ENCODE measurements at regions not wholly inside any gene's neighbourhood (a gene's known extent, or its start where the extent isn't known, plus 50 kb on each side); places are given as distances from the start of the nearest gene placed in this dataset.
A peak's percentile ranks its signal among the peaks of the same experiment; 100 is the strongest.

GRCh38 chr4:81838586-81838985, 366.9 kb upstream of the RASGEF1B start:
- DNase-seq (ENCODE audit: low read depth): no peak
- H3K4me3 ChIP-seq (ENCODE audit: low read length): no peak overlapping the region
- no peak for TF ChIP-seq CTCF (IDR thresholded peaks at IDR 0.05; ENCODE audit: insufficient read depth, low read depth, low read length, missing control alignments)

GRCh38 chr4:81836716-81837115, 365.0 kb upstream of the RASGEF1B start:
- no peak for TF ChIP-seq CTCF (IDR thresholded peaks at IDR 0.05; ENCODE audit: insufficient read depth, low read depth, low read length, missing control alignments)
- no peak for DNase-seq (ENCODE audit: low read depth)
- no peak overlapping the region for H3K4me3 ChIP-seq (ENCODE audit: low read length)

GRCh38 chr4:81833576-81833975, 361.9 kb upstream of the RASGEF1B start:
- no peak for DNase-seq (ENCODE audit: low read depth)
- no peak for TF ChIP-seq CTCF (IDR thresholded peaks at IDR 0.05; ENCODE audit: insufficient read depth, low read depth, low read length, missing control alignments)
- H3K4me3 ChIP-seq (ENCODE audit: low read length): no peak overlapping the region

GRCh38 chr4:81828991-81829390, 357.3 kb upstream of the RASGEF1B start:
- TF ChIP-seq CTCF (IDR thresholded peaks at IDR 0.05; ENCODE audit: insufficient read depth, low read depth, low read length, missing control alignments): no peak
- H3K4me3 ChIP-seq (ENCODE audit: low read length): no peak overlapping the region

GRCh38 chr4:81827577-81828202, 356.0 kb upstream of the RASGEF1B start:
- TF ChIP-seq CTCF (IDR thresholded peaks at IDR 0.05; ENCODE audit: insufficient read depth, low read depth, low read length, missing control alignments): no peak
- no peak for DNase-seq (ENCODE audit: low read depth)
- no peak overlapping the region for H3K4me3 ChIP-seq (ENCODE audit: low read length)

More at GRCh38 chr4:81828991-81829390, 357.3 kb upstream of the RASGEF1B start:
- DNase-seq (ENCODE audit: low read depth): no peak

GRCh38 chr4:81826817-81827424, 355.2 kb upstream of the RASGEF1B start:
- H3K4me3 ChIP-seq (ENCODE audit: low read length): no peak overlapping the region
- no peak for TF ChIP-seq CTCF (IDR thresholded peaks at IDR 0.05; ENCODE audit: insufficient read depth, low read depth, low read length, missing control alignments)
- no peak for DNase-seq (ENCODE audit: low read depth)

- TF ChIP-seq CTCF (IDR thresholded peaks at IDR 0.05; ENCODE audit: insufficient read depth, low read depth, low read length, missing control alignments): no peak
- peak; percentile 36 for DNase-seq (ENCODE audit: low read depth)
- H3K4me3 ChIP-seq (ENCODE audit: low read length): no peak overlapping the region
These were observed 354.6 kb upstream of the RASGEF1B start for GRCh38 chr4:81826335-81826734.

All from epithelial cell of esophagus (primary cell).